ENCODE measurements at regions not wholly inside any gene's neighbourhood (a gene's known extent, or its start where the extent isn't known, plus 50 kb on each side); places are given as distances from the start of the nearest gene placed in this dataset.

- no peak for DNase-seq
Measured at GRCh38 chr5:125106881-125107280, 360.4 kb upstream of the ZNF608 start.

- DNase-seq: peak; percentile 42
Measured at GRCh38 chr5:125109293-125109692, 362.9 kb upstream of the ZNF608 start.

GRCh38 chr5:125109816-125110215 is 363.4 kb upstream of the ZNF608 start:
- DNase-seq: no peak

- DNase-seq: no peak
Measured at GRCh38 chr5:125112196-125112595, 365.8 kb upstream of the ZNF608 start.

GRCh38 chr5:125113328-125113727 is 366.9 kb upstream of the ZNF608 start:
- DNase-seq: no peak

- no peak for DNase-seq
Measured at GRCh38 chr5:125115195-125115525, 368.7 kb upstream of the ZNF608 start.

- no peak for DNase-seq
Measured at GRCh38 chr5:125117566-125117965, 371.1 kb upstream of the ZNF608 start.

- DNase-seq: no peak
Measured at GRCh38 chr5:125120012-125120411, 373.6 kb upstream of the ZNF608 start.

- DNase-seq: no peak
Measured at GRCh38 chr5:125125031-125125823, 378.8 kb upstream of the ZNF608 start.

- no peak for DNase-seq
Measured at GRCh38 chr5:125126050-125126449, 379.6 kb upstream of the ZNF608 start.

GRCh38 chr5:125129151-125129806 is 382.8 kb upstream of the ZNF608 start:
- DNase-seq: no peak

GRCh38 chr5:125130591-125130990 is 384.2 kb upstream of the ZNF608 start:
- DNase-seq: no peak

GRCh38 chr5:125134216-125135081 is 388.0 kb upstream of the ZNF608 start:
- DNase-seq: no peak

GRCh38 chr5:125137535-125137934 is 391.1 kb upstream of the ZNF608 start:
- no peak for DNase-seq

- no peak for DNase-seq
Measured at GRCh38 chr5:125138266-125138665, 391.8 kb upstream of the ZNF608 start.

- DNase-seq: no peak
Measured at GRCh38 chr5:125139590-125139989, 393.2 kb upstream of the ZNF608 start.

- no peak for DNase-seq
Measured at GRCh38 chr5:125140220-125140619, 393.8 kb upstream of the ZNF608 start.

- DNase-seq: peak; percentile 16
Measured at GRCh38 chr5:125140855-125141254, 394.4 kb upstream of the ZNF608 start.

GRCh38 chr5:125142458-125142857 is 396.0 kb upstream of the ZNF608 start:
- no peak for DNase-seq

GRCh38 chr5:125143011-125143410 is 396.6 kb upstream of the ZNF608 start:
- DNase-seq: no peak

GRCh38 chr5:125148076-125148475 is 401.6 kb upstream of the ZNF608 start:
- DNase-seq: no peak

GRCh38 chr5:125148706-125149105 is 402.3 kb upstream of the ZNF608 start:
- DNase-seq: no peak

- no peak for DNase-seq
Measured at GRCh38 chr5:125149110-125149509, 402.7 kb upstream of the ZNF608 start.

- DNase-seq: no peak
Measured at GRCh38 chr5:125149527-125149926, 403.1 kb upstream of the ZNF608 start.
